ENCODE measurements at regions not wholly inside any gene's neighbourhood (a gene's known extent, or its start where the extent isn't known, plus 50 kb on each side); places are given as distances from the start of the nearest gene placed in this dataset.

DNA sequence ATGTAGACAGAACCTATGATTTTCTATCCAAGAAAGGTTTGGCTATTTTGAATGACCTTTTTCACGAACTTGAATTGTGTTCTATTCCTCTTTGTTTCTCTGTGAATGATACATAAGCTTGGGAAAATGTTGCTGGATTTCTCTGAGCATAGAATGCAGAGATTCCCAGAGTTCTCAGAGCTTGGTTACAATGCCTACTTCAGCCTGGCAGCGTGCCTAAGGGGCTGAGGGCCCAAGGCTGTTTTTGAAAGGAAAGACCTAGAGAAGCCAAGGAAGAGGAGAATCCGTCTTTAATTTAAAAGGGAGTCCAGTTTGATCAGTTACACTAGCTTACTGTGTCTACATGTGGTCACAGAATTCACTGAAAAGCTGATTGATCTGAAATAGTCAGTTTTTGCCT, 55.3 kb upstream of the CXorf51B start:
- TF ChIP-seq ZNF274 (IDR thresholded peaks at IDR 0.05; ENCODE audit: low read depth, low read length) (no peak), YY1 (IDR thresholded peaks at IDR 0.05; ENCODE audit: insufficient read depth, insufficient read length) (no peak)
